HG03432 (cell line): ENCODE measurements at regions not wholly inside any gene's neighbourhood (a gene's known extent, or its start where the extent isn't known, plus 50 kb on each side); places are given as distances from the start of the nearest gene placed in this dataset.

Experiments
- ATAC-seq: cut with Tn5 transposase; IDR thresholded peaks from one replicate; pipeline ENCODE4 v1.9.1; 2021; ENCODE audit warnings: mild to moderate bottlenecking, moderate library complexity; ENCODE audit not compliant: unreplicated experiment

GRCh38 chr4:153939570-153939969 lies 150.7 kb upstream of the SFRP2 start:
- ATAC-seq, result no peak

GRCh38 chr4:153938994-153939393 lies 150.1 kb upstream of the SFRP2 start:
- ATAC-seq, result no peak

- ATAC-seq, result no peak
Observed at GRCh38 chr4:153937289-153937688, 148.4 kb upstream of the SFRP2 start.

- ATAC-seq, result no peak
Observed at GRCh38 chr4:153936121-153936520, 147.2 kb upstream of the SFRP2 start.

- ATAC-seq, result no peak
Observed at GRCh38 chr4:153934688-153935017, 145.8 kb upstream of the SFRP2 start.

- no peak for ATAC-seq
Observed at GRCh38 chr4:153933915-153934687, 145.2 kb upstream of the SFRP2 start.

- no peak for ATAC-seq
Observed at GRCh38 chr4:153931804-153932203, 142.9 kb upstream of the SFRP2 start.

GRCh38 chr4:153929675-153930074 lies 140.8 kb upstream of the SFRP2 start:
- no peak for ATAC-seq

GRCh38 chr4:153927451-153927850 lies 138.6 kb upstream of the SFRP2 start:
- no peak for ATAC-seq

- no peak for ATAC-seq
Observed at GRCh38 chr4:153922148-153922547, 133.3 kb upstream of the SFRP2 start.

- no peak for ATAC-seq
Observed at GRCh38 chr4:153919667-153920066, 130.8 kb upstream of the SFRP2 start.

GRCh38 chr4:153916273-153916755 lies 127.4 kb upstream of the SFRP2 start:
- ATAC-seq, result peak; percentile 99

GRCh38 chr4:153912301-153912700 lies 123.4 kb upstream of the SFRP2 start:
- ATAC-seq, result no peak

- no peak for ATAC-seq
Observed at GRCh38 chr4:153909672-153910071, 120.8 kb upstream of the SFRP2 start.

GRCh38 chr4:153906231-153906630 lies 117.3 kb upstream of the SFRP2 start:
- no peak for ATAC-seq

GRCh38 chr4:153905231-153905630 lies 116.3 kb upstream of the SFRP2 start:
- no peak for ATAC-seq

GRCh38 chr4:153904011-153904410 lies 115.1 kb upstream of the SFRP2 start:
- ATAC-seq, result no peak

GRCh38 chr4:153901220-153901619 lies 112.3 kb upstream of the SFRP2 start:
- no peak for ATAC-seq

GRCh38 chr4:153900426-153900825 lies 111.5 kb upstream of the SFRP2 start:
- no peak for ATAC-seq

GRCh38 chr4:153890761-153891160 lies 101.9 kb upstream of the SFRP2 start:
- no peak for ATAC-seq

GRCh38 chr4:153887217-153887616 lies 98.3 kb upstream of the SFRP2 start:
- ATAC-seq, result no peak

- ATAC-seq, result no peak
Observed at GRCh38 chr4:153884325-153884724, 95.4 kb upstream of the SFRP2 start.

GRCh38 chr4:153880983-153881382 lies 92.1 kb upstream of the SFRP2 start:
- ATAC-seq, result no peak
